ENCODE measurements at regions not wholly inside any gene's neighbourhood (a gene's known extent, or its start where the extent isn't known, plus 50 kb on each side); places are given as distances from the start of the nearest gene placed in this dataset.

DNA sequence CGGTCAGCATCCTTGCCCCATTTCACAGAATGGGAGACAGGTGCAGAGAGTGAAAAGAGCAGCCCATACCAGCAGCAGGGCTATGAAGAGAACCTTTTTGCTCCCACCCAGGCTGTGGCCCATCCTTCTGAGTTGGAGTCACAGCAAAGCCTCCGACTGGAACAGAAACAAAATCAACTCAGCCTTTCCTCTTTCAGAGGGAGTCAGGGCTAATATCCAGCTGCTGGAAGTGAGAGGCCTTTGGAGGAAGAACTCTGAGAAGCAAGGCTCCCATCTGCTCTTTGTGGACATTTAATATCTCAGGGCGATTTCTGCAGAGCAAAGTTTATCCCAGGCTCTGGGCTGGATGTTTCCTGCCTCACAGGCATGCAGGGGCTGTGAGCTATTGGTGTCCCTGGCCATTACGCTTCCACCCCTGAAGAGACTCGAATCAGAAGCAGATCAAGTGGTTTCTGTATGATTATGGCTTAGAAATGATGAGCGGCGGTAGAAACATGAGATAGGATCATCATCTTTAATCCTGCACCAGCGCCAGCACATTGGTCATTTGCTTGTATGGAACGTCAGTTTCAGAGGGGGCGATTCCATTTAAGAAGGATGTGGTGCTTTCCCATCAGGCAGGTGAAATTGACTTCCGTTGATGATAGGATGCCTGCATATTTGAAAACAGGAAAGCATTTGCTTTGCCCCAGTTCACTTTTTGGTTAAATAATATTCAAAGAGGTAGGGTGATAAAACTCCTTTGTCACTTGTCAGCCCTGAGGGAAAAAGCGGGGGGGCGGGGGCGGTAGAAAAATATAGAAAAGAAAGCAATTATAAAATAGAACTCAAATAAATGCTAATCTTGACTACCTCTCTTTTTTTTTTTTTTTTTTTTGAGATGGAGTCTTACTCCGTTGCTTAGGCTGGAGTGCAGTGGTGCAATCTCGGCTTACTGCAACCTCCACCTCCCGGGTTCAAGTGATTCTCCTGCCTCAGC lies 152.4 kb downstream of the LRRC30 start:
- no peak for TF ChIP-seq POLR2A (IDR thresholded peaks at IDR 0.05)
- TF ChIP-seq, protein P1, sequence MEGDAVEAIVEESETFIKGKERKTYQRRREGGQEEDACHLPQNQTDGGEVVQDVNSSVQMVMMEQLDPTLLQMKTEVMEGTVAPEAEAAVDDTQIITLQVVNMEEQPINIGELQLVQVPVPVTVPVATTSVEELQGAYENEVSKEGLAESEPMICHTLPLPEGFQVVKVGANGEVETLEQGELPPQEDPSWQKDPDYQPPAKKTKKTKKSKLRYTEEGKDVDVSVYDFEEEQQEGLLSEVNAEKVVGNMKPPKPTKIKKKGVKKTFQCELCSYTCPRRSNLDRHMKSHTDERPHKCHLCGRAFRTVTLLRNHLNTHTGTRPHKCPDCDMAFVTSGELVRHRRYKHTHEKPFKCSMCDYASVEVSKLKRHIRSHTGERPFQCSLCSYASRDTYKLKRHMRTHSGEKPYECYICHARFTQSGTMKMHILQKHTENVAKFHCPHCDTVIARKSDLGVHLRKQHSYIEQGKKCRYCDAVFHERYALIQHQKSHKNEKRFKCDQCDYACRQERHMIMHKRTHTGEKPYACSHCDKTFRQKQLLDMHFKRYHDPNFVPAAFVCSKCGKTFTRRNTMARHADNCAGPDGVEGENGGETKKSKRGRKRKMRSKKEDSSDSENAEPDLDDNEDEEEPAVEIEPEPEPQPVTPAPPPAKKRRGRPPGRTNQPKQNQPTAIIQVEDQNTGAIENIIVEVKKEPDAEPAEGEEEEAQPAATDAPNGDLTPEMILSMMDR (IDR thresholded peaks at IDR 0.05), result no peak

All from thyroid gland (tissue), 4 donors.